ENCODE measurements at regions not wholly inside any gene's neighbourhood (a gene's known extent, or its start where the extent isn't known, plus 50 kb on each side); places are given as distances from the start of the nearest gene placed in this dataset.

DNA sequence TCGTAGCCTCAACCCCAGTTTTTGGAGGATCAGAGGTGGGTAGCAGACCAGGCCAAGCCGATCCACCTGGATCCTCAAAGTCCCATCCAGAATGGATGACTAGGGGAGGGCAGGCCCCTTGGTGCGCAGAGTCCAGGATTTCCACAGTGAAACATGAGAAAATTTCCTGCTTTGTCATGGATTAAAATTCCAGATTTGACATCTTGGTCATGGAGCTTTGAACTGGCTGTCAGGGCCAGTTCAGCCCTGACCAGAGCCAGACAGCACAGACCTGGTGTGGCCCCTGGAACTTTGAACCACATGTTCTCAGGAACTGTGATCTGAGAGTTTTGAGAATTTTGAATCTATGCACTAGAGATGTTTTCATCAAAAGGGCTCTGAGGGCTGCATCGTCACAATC, 177.5 kb downstream of the MN1 start:
- Histone ChIP-seq H3K36me3 (no peaks in the 10 kb centered on the region), H3K27ac (no peak overlapping the region), H3K9me3 (ENCODE audit: low read depth) (no peaks in the 10 kb centered on the region), H3K27me3 (no peaks in the 10 kb centered on the region), H3K4me1 (ENCODE audit: low read depth) (no peaks in the 10 kb centered on the region), H3K4me3 (no peak overlapping the region)
- TF ChIP-seq, protein P1, sequence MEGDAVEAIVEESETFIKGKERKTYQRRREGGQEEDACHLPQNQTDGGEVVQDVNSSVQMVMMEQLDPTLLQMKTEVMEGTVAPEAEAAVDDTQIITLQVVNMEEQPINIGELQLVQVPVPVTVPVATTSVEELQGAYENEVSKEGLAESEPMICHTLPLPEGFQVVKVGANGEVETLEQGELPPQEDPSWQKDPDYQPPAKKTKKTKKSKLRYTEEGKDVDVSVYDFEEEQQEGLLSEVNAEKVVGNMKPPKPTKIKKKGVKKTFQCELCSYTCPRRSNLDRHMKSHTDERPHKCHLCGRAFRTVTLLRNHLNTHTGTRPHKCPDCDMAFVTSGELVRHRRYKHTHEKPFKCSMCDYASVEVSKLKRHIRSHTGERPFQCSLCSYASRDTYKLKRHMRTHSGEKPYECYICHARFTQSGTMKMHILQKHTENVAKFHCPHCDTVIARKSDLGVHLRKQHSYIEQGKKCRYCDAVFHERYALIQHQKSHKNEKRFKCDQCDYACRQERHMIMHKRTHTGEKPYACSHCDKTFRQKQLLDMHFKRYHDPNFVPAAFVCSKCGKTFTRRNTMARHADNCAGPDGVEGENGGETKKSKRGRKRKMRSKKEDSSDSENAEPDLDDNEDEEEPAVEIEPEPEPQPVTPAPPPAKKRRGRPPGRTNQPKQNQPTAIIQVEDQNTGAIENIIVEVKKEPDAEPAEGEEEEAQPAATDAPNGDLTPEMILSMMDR (IDR thresholded peaks at IDR 0.05; ENCODE audit: low read depth, low read length), result no peak
- DNase-seq (ENCODE audit: low read depth in 1 of 2, low spot score in 1 of 2), result no peak

GRCh38 chr22:27624705-27625104, 176.9 kb downstream of the MN1 start:
- TF ChIP-seq, protein P1 (IDR thresholded peaks at IDR 0.05; ENCODE audit: low read depth, low read length), result no peak
- Histone ChIP-seq H3K9me3 (ENCODE audit: low read depth) (no peaks in the 10 kb centered on the region), H3K4me1 (ENCODE audit: low read depth) (no peaks in the 10 kb centered on the region), H3K4me3 (no peak overlapping the region), H3K27ac (no peak overlapping the region), H3K27me3 (no peaks in the 10 kb centered on the region), H3K36me3 (no peaks in the 10 kb centered on the region)
- no peak for DNase-seq (ENCODE audit: low read depth in 1 of 2, low spot score in 1 of 2)

GRCh38 chr22:27625769-27626674, 175.5 kb downstream of the MN1 start:
- Histone ChIP-seq H3K4me3 (no peak overlapping the region), H3K27me3 (no peaks in the 10 kb centered on the region)

GRCh38 chr22:27626675-27627443, 174.7 kb downstream of the MN1 start:
- no peaks in the 10 kb centered on the region for H3K36me3 ChIP-seq
- H3K4me1 ChIP-seq (ENCODE audit: low read depth), result no peaks in the 10 kb centered on the region
- H3K27ac ChIP-seq, result no peak overlapping the region
- TF ChIP-seq, protein P1 (IDR thresholded peaks at IDR 0.05; ENCODE audit: low read depth, low read length), result no peak
- H3K27me3 ChIP-seq, result no peaks in the 10 kb centered on the region
- no peaks in the 10 kb centered on the region for H3K9me3 ChIP-seq (ENCODE audit: low read depth)
- no peak overlapping the region for H3K4me3 ChIP-seq
- DNase-seq (ENCODE audit: low read depth in 1 of 2, low spot score in 1 of 2), result no peak

More at GRCh38 chr22:27625769-27626674, 175.5 kb downstream of the MN1 start:
- DNase-seq (ENCODE audit: low read depth in 1 of 2, low spot score in 1 of 2), result no peak
- Histone ChIP-seq H3K27ac (no peak overlapping the region), H3K4me1 (ENCODE audit: low read depth) (no peaks in the 10 kb centered on the region), H3K36me3 (no peaks in the 10 kb centered on the region), H3K9me3 (ENCODE audit: low read depth) (no peaks in the 10 kb centered on the region)
- TF ChIP-seq, protein P1 (IDR thresholded peaks at IDR 0.05; ENCODE audit: low read depth, low read length), result no peak

DNA sequence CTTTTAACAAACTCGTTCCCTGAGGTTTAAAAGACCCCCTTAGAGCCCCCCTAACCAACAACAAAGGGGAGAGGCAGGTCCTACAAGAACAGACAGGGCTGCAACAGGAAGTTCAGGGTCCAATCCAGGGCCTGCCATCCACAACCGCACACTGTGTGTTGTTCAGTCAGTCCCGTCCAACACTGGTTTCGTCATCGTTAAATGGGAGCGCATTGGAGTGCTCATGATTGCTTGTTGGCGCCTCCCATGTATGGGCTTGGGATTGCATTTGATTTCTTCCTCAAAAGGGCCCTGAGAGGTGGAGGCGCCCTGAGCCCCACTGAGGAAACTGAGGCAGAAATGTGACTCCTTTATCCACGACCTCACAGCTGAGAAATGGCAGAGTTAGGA, 174.1 kb downstream of the MN1 start:
- no peaks in the 10 kb centered on the region for H3K27me3 ChIP-seq
- no peak overlapping the region for H3K4me3 ChIP-seq
- peak in 1 of 2 donors; percentile 29 for DNase-seq (ENCODE audit: low read depth in 1 of 2, low spot score in 1 of 2)
- no peaks in the 10 kb centered on the region for H3K36me3 ChIP-seq
- TF ChIP-seq, protein P1 (IDR thresholded peaks at IDR 0.05; ENCODE audit: low read depth, low read length), result no peak
- H3K4me1 ChIP-seq (ENCODE audit: low read depth), result no peaks in the 10 kb centered on the region
- H3K27ac ChIP-seq, result no peak overlapping the region
- no peaks in the 10 kb centered on the region for H3K9me3 ChIP-seq (ENCODE audit: low read depth)

All from cardiac muscle cell (in vitro differentiated cells and primary cell).